ENCODE measurements at regions not wholly inside any gene's neighbourhood (a gene's known extent, or its start where the extent isn't known, plus 50 kb on each side); places are given as distances from the start of the nearest gene placed in this dataset.
"Not testable (repeated sequence)": the region's sequence is repeated elsewhere in the genome, so short reads cannot be mapped to it uniquely, and the experiment has no call there.

DNA sequence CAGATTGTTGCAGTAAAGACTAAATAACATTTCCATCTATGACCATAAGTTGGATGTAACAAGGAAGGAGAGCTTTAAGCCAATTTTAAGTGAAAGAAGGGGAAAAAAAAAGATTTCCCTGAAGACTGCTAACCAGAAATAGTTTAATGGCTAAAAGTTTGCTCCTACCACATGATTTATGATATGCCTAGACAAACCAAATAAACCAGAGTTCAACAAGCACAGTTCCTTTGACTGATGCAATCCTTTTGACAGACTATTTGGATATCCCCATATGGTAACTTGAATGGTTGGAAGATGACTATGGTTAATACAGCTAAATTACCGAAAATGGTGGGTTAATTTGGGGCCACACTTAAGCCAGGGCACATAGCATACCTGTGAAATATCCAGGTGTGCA is 338.5 kb downstream of the CETN3 start:
- DNase-seq (ENCODE audit: low spot score): no peak

- DNase-seq (ENCODE audit: low spot score): no peak
These were observed 342.6 kb downstream of the CETN3 start for GRCh38 chr5:90066920-90067319.

DNA sequence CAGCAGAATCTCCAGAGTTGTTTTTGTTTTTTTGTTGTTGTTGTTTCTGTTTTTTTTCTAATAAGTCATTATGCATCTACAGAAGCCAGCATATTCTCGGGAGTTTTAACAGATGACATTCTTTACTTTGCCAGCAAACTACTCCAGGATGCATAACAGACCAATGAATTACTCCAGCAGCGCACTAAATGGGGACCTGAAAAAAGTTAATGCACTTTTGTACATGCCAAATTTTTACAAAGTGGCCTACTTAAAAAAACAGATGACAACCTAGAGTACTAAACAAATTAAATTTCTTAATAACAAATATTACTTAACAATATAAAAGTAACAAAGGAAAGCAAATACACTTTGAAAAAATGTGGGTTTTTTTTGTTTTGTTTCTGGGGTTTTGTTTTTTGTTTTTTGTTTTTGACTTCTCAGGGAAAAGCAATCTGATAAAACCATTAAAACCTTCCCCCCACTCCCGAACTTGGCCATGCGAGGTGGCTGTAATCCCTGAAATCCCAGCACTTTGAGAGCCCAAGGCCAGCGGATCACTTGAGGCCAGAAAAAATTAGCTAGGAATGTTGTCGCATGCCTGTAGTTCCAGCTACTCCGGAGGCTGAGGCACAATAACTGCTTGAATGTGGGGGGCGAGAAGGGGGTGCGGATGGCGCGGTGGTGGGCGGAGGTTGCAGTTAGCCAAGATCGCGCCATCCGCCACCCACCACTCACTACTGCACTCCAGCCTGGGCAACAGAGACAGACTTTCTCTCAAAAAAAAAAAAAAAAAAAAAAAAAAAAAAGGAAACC is 352.4 kb downstream of the CETN3 start:
- DNase-seq (ENCODE audit: low spot score): no peak

GRCh38 chr5:90055831-90056328 is 353.7 kb downstream of the CETN3 start:
- DNase-seq (ENCODE audit: low spot score): no peak

GRCh38 chr5:90054612-90055011 is 354.9 kb downstream of the CETN3 start:
- DNase-seq (ENCODE audit: low spot score): no peak

- DNase-seq (ENCODE audit: low spot score): no peak
These were observed 357.8 kb downstream of the CETN3 start for GRCh38 chr5:90051756-90052155.

- no peak for DNase-seq (ENCODE audit: low spot score)
These were observed 359.5 kb downstream of the CETN3 start for GRCh38 chr5:90050103-90050502.

- no peak for DNase-seq (ENCODE audit: low spot score)
These were observed 362.4 kb downstream of the CETN3 start for GRCh38 chr5:90047113-90047512.

- not testable (repeated sequence) for DNase-seq (ENCODE audit: low spot score)
These were observed 369.5 kb downstream of the CETN3 start for GRCh38 chr5:90040082-90040481.

GRCh38 chr5:90037646-90038045 is 371.9 kb downstream of the CETN3 start:
- no peak for DNase-seq (ENCODE audit: low spot score)

GRCh38 chr5:90022711-90023053 is 386.9 kb downstream of the CETN3 start:
- DNase-seq (ENCODE audit: low spot score): no peak

DNA sequence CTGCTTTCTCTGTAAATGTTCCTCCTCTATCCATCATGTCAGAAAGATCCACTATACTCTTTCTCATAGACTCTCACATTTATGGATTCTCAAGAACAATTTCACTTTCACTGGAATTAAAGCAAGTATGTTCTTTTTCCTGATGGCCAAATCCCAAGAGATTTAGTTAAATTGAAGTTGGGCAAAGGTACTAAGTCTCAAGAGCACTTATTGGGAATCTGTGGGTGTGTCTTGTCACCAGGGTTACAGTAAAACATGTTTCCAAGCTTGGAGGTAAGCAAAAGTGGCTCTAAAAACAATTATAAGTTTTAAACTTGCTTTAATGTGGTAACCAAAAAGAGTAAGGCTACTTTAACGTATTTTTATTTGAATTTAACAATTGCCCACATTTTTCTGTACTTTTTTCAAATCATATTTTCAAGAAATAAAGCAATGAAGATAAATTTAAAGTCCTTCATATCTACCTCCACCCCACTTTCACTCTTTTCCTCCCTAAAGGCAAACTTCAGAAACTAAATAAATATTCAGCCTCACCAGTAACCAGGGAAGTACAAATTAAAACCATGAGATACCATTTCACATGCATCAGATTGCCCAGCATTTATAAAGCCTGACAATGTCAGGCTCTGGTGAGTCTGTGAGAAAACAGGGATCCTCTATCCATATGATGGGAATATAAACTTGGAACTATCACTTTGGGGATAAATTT is 387.4 kb downstream of the CETN3 start:
- DNase-seq (ENCODE audit: low spot score): no peak

DNA sequence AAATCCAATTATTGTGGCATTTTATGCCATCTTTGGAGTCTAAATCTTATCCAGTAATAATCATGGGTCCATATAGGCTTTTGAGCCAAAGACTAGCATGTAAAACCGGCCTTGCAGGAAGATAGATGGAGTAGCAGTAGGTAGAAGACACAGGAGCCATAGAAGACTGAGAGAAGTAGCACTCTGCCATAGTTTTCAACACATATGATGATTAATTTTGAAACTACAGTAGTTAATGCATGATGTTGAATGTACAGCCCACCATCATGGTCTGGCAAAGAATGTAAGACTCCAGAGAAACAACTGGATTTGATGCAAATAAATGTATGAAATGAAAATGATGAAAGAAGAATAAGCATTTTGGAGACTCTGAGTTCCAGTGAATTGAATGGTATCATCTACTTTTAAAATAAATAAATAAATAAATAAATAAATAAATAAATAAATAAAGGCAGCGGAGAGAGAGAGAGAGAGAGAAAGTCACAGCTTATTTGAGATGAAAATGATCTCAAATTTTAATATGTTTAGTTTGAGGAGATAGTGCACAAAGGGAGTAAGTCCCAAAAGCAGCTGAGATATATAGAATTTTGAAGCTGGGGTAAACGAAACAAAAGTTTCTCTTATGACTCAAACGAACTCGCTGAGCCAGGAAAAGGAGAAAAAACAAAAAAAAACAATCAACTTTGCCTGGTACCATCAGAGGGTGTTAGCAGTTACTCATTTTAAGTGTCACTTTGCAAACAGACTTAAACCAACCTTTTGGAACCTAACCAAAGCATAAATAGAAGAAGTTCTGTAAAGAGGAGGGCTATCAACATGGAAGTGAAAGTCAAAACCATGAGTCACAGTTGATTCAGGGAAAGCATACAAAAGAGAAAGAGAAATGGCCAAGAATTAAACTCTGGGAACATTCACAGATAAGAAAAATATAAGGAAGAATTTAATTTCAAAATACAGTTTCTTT is 388.7 kb downstream of the CETN3 start:
- no peak for DNase-seq (ENCODE audit: low spot score)

- no peak for DNase-seq (ENCODE audit: low spot score)
These were observed 392.3 kb downstream of the CETN3 start for GRCh38 chr5:90017239-90017638.

DNA sequence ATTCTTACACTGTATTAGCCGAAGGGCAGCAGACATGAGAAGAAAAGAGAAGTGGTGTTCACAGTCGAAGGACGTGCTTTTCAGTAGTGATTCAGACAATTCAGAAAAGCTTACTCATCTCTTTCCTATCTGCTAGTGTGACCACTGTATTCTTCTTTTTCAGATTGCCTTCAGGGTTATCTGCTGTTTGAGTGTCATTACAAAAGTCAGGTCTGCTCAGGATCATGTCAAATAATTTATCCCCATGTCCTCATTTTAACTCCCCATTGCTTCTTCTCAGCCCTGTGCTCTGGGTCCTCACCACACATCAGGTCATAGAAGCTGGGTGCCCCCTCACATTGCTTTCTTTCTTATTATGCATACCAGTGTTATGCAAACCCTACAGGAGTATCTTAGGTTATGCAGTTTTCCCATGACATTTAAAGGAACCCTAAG is 394.0 kb downstream of the CETN3 start:
- no peak for DNase-seq (ENCODE audit: low spot score)

DNA sequence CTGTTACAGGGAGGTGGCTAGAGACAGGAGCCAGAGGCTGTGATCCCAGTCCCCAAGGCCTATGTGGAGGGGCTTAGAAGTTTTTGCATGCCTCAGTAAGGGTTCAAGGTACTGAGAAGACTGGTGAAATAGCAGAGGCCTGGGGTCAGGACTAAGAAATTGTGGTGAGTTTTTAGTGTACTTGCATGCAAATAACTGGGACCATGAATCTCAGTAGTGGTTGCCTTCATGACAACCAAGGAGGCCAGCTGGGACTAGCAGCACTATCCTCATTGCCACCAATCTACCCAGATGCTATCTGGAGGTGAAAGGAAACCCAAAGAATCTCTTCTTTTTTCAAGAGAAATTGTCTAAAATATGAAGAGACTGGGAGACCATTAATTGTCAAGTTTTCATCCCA is 395.1 kb downstream of the CETN3 start:
- DNase-seq (ENCODE audit: low spot score): no peak

GRCh38 chr5:90000351-90000750 is 409.2 kb downstream of the CETN3 start:
- no peak for DNase-seq (ENCODE audit: low spot score)

- DNase-seq (ENCODE audit: low spot score): no peak
These were observed 410.8 kb downstream of the CETN3 start for GRCh38 chr5:89998519-89999305.

GRCh38 chr5:89996890-89997289 is 412.7 kb downstream of the CETN3 start:
- no peak for DNase-seq (ENCODE audit: low spot score)

DNA sequence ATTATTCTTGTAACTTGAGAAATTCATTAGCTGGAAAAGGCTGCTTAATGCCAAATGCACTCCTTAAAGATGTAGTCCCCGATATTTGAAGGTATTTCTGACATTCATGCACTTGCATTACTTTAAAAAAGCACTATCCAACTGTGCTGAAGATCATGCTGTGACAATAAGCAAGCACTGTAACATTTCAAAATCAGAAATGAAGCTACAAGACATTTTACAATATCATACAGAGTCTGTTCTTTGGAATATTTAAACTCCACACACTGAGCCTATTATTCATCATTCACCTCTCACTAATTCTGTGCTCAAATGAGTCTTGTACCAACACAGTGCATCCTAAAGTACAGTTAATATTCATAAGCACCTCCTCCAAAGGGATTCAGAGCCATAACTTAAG is 413.2 kb downstream of the CETN3 start:
- no peak for DNase-seq (ENCODE audit: low spot score)

DNA sequence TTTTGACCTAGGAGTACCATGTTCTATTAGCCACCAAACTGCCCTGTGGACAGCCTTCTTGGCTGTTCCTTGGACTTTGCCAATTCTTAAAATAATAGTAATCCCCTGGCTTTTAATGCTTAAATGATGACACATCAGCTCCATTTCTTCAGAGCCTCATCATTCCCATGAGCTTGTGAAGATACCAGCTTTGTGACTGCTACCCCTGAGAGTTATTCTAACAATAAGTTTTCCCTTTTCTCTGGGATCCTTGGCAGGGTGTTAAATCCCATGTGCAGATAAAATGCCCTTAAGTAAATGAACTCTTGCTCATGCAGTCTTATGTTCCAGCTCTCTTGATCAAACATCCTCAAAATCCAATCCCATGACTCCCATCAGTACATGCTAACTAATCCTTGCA is 415.3 kb downstream of the CETN3 start:
- DNase-seq (ENCODE audit: low spot score): no peak

Measured in mesenteric fat pad (tissue), 1 donor.